ENCODE measurements at regions not wholly inside any gene's neighbourhood (a gene's known extent, or its start where the extent isn't known, plus 50 kb on each side); places are given as distances from the start of the nearest gene placed in this dataset.

DNA sequence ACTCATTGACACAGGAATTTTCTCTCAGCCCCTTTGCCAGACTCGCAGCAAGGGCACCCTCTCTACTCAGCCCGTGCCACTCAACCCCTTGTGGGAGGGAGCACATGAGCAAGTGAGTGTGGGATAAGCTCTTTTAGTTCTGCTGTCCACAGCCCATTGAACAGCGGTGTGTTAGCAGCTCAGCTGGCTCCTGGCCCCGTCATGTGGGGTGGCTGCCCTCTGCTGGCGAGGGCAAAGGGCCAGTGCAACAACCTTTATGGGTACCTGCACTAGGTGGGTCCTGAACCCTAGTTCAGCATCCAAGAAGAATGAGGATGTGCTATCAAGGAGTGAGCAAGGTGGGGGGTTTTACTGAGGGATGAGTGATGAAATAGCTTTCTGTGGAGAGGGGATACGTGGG, 85.0 kb upstream of the ZNF81 start:
- Mint-ChIP-seq H3K4me3 (no peak overlapping the region), H3K36me3 (ENCODE audit: low read depth) (no peaks in the 10 kb centered on the region), H3K27ac (no peak overlapping the region), H3K9me3 (no peaks in the 10 kb centered on the region), H3K27me3 (peaks cover 9% of the 10 kb centered on the region), H3K4me1 (ENCODE audit: low read depth) (no peaks in the 10 kb centered on the region)
- ATAC-seq (peak; percentile 62), DNase-seq (peak; percentile 55)
- ChIA-PET CTCF (no interaction called here), POLR2A (no interaction called here)
- intact Hi-C loops (cut with micrococcal nuclease): no loop called here
- TF ChIP-seq, protein P1, sequence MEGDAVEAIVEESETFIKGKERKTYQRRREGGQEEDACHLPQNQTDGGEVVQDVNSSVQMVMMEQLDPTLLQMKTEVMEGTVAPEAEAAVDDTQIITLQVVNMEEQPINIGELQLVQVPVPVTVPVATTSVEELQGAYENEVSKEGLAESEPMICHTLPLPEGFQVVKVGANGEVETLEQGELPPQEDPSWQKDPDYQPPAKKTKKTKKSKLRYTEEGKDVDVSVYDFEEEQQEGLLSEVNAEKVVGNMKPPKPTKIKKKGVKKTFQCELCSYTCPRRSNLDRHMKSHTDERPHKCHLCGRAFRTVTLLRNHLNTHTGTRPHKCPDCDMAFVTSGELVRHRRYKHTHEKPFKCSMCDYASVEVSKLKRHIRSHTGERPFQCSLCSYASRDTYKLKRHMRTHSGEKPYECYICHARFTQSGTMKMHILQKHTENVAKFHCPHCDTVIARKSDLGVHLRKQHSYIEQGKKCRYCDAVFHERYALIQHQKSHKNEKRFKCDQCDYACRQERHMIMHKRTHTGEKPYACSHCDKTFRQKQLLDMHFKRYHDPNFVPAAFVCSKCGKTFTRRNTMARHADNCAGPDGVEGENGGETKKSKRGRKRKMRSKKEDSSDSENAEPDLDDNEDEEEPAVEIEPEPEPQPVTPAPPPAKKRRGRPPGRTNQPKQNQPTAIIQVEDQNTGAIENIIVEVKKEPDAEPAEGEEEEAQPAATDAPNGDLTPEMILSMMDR (IDR thresholded peaks at IDR 0.05): no peak

DNA sequence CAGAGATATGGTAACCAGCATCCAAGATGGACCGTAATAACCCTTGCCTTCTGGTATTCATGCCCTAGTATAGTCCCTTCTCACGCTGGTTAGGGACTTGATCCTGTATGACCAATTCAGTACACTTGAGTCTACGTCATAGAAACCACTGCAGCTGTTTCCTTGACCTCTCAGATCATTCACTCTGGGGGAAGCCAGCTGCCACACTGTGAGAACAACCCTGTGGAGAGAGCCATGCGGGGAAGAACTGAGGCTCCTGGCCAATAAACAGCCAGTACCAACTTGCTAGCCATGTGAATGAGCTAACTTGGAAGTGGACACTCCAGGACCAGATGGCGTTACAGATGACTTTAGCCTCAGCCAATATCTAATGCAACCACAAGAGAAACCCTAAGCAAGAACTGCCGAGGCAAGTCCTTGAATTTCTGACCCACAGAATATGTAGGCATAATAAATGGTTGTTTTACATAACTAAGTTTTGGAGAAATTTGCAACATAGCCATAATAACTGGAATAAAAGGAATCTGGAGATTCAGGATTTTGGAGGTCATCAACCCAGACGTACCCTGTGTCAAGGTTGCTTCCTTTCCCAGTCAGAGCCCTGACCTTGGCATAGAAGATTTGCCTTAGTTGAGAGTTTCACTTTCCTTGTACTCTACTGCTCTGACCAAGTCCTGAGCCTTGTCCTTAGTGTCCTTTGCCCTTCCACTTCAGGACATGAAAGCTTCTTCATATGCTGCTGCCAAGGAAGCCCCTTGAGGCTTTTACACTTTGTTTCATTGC, 87.3 kb upstream of the ZNF81 start:
- POLR2A ChIA-PET: interaction anchor here (1.2 kb wide), 1 partner anchor 44 kb away, joined by 3 read pairs; no protein-coding TSS in a partner anchor

GRCh38 chrX:47748576-47748975, 88.1 kb upstream of the ZNF81 start:
- POLR2A ChIA-PET: no interaction called here
- no peak overlapping the region for H3K27ac Mint-ChIP-seq
- ATAC-seq (no peak), DNase-seq (no peak)
- H3K4me3 Mint-ChIP-seq: no peak overlapping the region
- H3K36me3 Mint-ChIP-seq (ENCODE audit: low read depth): no peaks in the 10 kb centered on the region
- TF ChIP-seq, protein P1 (IDR thresholded peaks at IDR 0.05): no peak
- no peaks in the 10 kb centered on the region for H3K4me1 Mint-ChIP-seq (ENCODE audit: low read depth)
- CTCF ChIA-PET: no interaction called here
- peaks cover 9% of the 10 kb centered on the region for H3K27me3 Mint-ChIP-seq
- intact Hi-C loops (cut with micrococcal nuclease): no loop called here
- H3K9me3 Mint-ChIP-seq: no peaks in the 10 kb centered on the region

More for the DNA sequence above, 87.3 kb upstream of the ZNF81 start:
- Mint-ChIP-seq H3K4me3 (no peak overlapping the region), H3K36me3 (ENCODE audit: low read depth) (no peaks in the 10 kb centered on the region), H3K9me3 (no peaks in the 10 kb centered on the region), H3K27ac (no peak overlapping the region), H3K27me3 (peaks cover 9% of the 10 kb centered on the region), H3K4me1 (ENCODE audit: low read depth) (no peaks in the 10 kb centered on the region)
- ATAC-seq (no peak), DNase-seq (no peak)
- intact Hi-C loops (cut with micrococcal nuclease): no loop called here
- TF ChIP-seq, protein P1 (IDR thresholded peaks at IDR 0.05): no peak
- CTCF ChIA-PET: no interaction called here

GRCh38 chrX:47746446-47746845, 87.5 kb upstream of the UXT start:
- TF ChIP-seq, protein P1 (IDR thresholded peaks at IDR 0.05): no peak
- DNase-seq (no peak), ATAC-seq (no peak)
- H3K4me1 Mint-ChIP-seq (ENCODE audit: low read depth): no peaks in the 10 kb centered on the region
- no peak overlapping the region for H3K27ac Mint-ChIP-seq
- intact Hi-C loops (cut with micrococcal nuclease): no loop called here
- POLR2A ChIA-PET: no interaction called here
- peaks cover 9% of the 10 kb centered on the region for H3K27me3 Mint-ChIP-seq
- no peaks in the 10 kb centered on the region for H3K9me3 Mint-ChIP-seq
- CTCF ChIA-PET: interaction anchor here (0.7 kb wide), 1 partner anchor 223 kb away, joined by 3 read pairs; no protein-coding TSS in a partner anchor
- H3K4me3 Mint-ChIP-seq: no peak overlapping the region
- H3K36me3 Mint-ChIP-seq (ENCODE audit: low read depth): no peaks in the 10 kb centered on the region

GRCh38 chrX:47745416-47745815, 86.4 kb upstream of the UXT start:
- no peaks in the 10 kb centered on the region for H3K9me3 Mint-ChIP-seq
- ATAC-seq (no peak), DNase-seq (no peak)
- ChIA-PET CTCF (no interaction called here), POLR2A (no interaction called here)
- no peak overlapping the region for H3K4me3 Mint-ChIP-seq
- no peaks in the 10 kb centered on the region for H3K36me3 Mint-ChIP-seq (ENCODE audit: low read depth)
- H3K4me1 Mint-ChIP-seq (ENCODE audit: low read depth): no peaks in the 10 kb centered on the region
- no peak overlapping the region for H3K27ac Mint-ChIP-seq
- TF ChIP-seq, protein P1 (IDR thresholded peaks at IDR 0.05): no peak
- intact Hi-C loops (cut with micrococcal nuclease): no loop called here
- H3K27me3 Mint-ChIP-seq: peaks cover 9% of the 10 kb centered on the region

All from activated CD8-positive, alpha-beta T cell treated with anti-CD3 and anti-CD28 coated beads for 36 hours (primary cell).